Upper lobe of left lung (tissue), 6 donors: ENCODE measurements at regions not wholly inside any gene's neighbourhood (a gene's known extent, or its start where the extent isn't known, plus 50 kb on each side); places are given as distances from the start of the nearest gene placed in this dataset.
A peak's percentile ranks its signal among the peaks of the same experiment; 100 is the strongest.

Experiments used
- ATAC-seq, 2 donors: fragments of 200-7000 bp; cut with Tn5 transposase; one replicate each; pipeline ENCODE4 v1.9.1; 2022; ENCODE audit warnings: mild to moderate bottlenecking in 2 of 2, moderate library complexity in 2 of 2; ENCODE audit not compliant: low FRiP score in 2 of 2
- DNase-seq, 2 donors: peaks; one replicate each; pipeline ENCODE4 v3.0.0-alpha.2; 2019 to 2020
- H3K27ac ChIP-seq, 4 donors: fragments of 200-600 bp; sonication (generic); one replicate each; pipeline ENCODE4 v1.5.1; 2016 to 2019
- H3K27me3 ChIP-seq, 4 donors: fragments of 200-600 bp; sonication (generic); one replicate each; pipeline ENCODE4 v1.5.1; 2017 to 2019
- H3K36me3 ChIP-seq, 4 donors: fragments of 200-600 bp; sonication (generic); one replicate each; pipeline ENCODE4 v1.5.1; 2016 to 2019
- H3K4me1 ChIP-seq, 4 donors: fragments of 200-600 bp; sonication (generic); one replicate each; pipeline ENCODE4 v1.5.1; 2018 to 2019
- H3K4me3 ChIP-seq, 4 donors: fragments of 200-600 bp; sonication (generic); one replicate each; pipeline ENCODE4 v1.5.1; 2017 to 2019; ENCODE audit warnings: mild to moderate bottlenecking in 2 of 4, moderate library complexity in 1 of 4
- H3K9me3 ChIP-seq, 4 donors: fragments of 200-600 bp; sonication (generic); one replicate each; pipeline ENCODE4 v1.5.1; 2018 to 2019
- CTCF ChIP-seq, 6 experiments: fragments of 450-650 bp in 4 of 6; fragments of 200-600 bp in 2 of 6; sonication (generic) in 2 of 6; IDR thresholded peaks; one replicate each; pipeline ENCODE4 v1.5.1; 2016 to 2019; ENCODE audit warnings: antibody characterized with exemption in 6 of 6
- EP300 ChIP-seq, 4 donors: sonication (generic); formaldehyde crosslinking; IDR thresholded peaks; one replicate each; pipeline ENCODE4 v1.5.1; 2017; ENCODE audit warnings: antibody characterized with exemption in 4 of 4, control low read depth in 2 of 4
- POLR2AphosphoS5 ChIP-seq, 2 donors: sonication (generic); formaldehyde crosslinking; IDR thresholded peaks; one replicate each; pipeline ENCODE4 v1.5.1; 2017; ENCODE audit warnings: antibody characterized with exemption in 2 of 2
- WGBS, 2 donors: methylation state at CpG; one replicate each; pipeline ENCODE4 v1.1.5; 2017 to 2018; 5-methylcytosine and 5-hydroxymethylcytosine counted together
- donor health status: DM: no; HTN: no; CAD: no; lungs with moderate emphysema.
- donor health status: DM: no; HTN: yes; CAD: no; lungs with severe emphysema.

DNA sequence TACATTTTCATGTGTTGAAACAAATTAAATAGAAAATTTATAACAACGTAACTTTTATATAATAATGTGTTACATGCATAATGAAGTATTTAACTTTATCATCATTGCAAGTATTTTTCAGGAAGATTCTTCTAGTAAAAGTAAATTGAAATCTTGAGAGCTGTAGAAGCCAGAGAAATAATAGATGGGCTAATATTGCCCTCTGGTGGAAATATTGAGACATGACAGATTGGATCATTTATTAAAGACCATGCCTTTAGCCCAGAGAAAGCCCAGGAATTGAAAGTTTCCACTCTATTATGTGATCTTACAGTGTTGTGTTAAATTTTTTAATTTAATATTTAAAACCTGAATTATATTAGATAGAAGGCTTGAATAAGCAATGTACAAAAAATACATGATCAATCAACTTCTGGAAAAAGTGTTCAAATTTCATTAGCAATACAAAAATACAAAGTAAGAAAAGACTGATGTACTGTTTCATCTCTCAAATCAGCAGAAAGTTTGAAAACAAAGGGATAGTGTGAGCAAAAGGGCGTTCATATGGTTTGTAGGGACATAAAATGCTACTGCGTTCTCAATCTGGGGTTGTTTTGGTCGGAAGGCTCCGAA is 52.7 kb upstream of the SPTSSB start:
- TF ChIP-seq CTCF (IDR thresholded peaks at IDR 0.05) = peak; percentile 60 to 84 (median 78)
- TF ChIP-seq EP300 (IDR thresholded peaks at IDR 0.05) = no peak
- peak in 1 of 2 donors; percentile 83 for ATAC-seq
- Histone ChIP-seq H3K36me3 (no peaks in the 10 kb centered on the region), H3K27ac (no peak overlapping the region), H3K9me3 (no peaks in the 10 kb centered on the region), H3K4me3 (no peak overlapping the region), H3K27me3 (no peaks in the 10 kb centered on the region), H3K4me1 (peaks cover 0 to 4% (median 0%) of the 10 kb centered on the region in 4 donors)
- 56 to 60% methylated on average over 5 of the region's 5 CpGs for WGBS, 2 donors
- no peak for DNase-seq

DNA sequence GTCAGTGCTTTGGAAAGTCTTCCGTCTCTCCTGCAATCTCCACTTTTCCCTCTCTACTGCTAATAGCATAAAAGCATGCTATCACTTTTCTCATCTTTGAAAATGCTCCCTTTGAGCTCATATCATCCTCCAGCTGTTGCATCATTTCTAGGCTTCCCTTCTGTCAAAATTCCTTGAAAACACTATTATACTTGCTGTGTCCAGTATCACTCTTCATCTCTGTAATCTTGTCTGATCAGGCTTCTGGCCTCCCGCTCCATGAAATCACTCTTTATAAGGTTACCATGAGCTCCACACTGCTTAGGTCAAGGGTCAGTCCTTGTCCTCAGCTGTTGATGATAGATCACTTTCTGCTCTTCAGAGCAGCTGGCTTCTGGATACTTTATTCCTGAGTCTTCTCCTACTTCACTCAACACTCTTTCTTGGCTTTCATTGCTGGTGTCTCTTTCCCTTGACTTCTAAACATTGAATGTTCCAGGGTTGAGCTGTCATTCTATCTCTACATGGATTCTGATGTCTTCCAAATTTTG is 50.9 kb upstream of the SPTSSB start:
- Histone ChIP-seq H3K9me3 (no peaks in the 10 kb centered on the region), H3K27me3 (no peaks in the 10 kb centered on the region), H3K36me3 (no peaks in the 10 kb centered on the region), H3K27ac (no peak overlapping the region), H3K4me1 (peaks cover 0 to 4% (median 0%) of the 10 kb centered on the region in 4 donors), H3K4me3 (no peak overlapping the region)
- DNase-seq = no peak
- no peak for ATAC-seq
- TF ChIP-seq POLR2AphosphoS5 (IDR thresholded peaks at IDR 0.05) = no peak
- peak in 1 of 4 donors; percentile 6 for TF ChIP-seq EP300 (IDR thresholded peaks at IDR 0.05)
- 86 to 89% methylated on average over 2 of the region's 2 CpGs for WGBS, 2 donors
